HG03175 (cell line): ENCODE measurements at regions not wholly inside any gene's neighbourhood (a gene's known extent, or its start where the extent isn't known, plus 50 kb on each side); places are given as distances from the start of the nearest gene placed in this dataset.

ENCODE experiments used
- ATAC-seq: cut with Tn5 transposase; IDR thresholded peaks from one replicate; pipeline ENCODE4 v1.9.1; 2021; ENCODE audit warnings: mild to moderate bottlenecking, moderate library complexity; ENCODE audit not compliant: unreplicated experiment

- ATAC-seq, result no peak
Observed at GRCh38 chr14:40312296-40312695, 880.1 kb upstream of the FBXO33 start.

- no peak for ATAC-seq
Observed at GRCh38 chr14:40309124-40309523, 876.9 kb upstream of the FBXO33 start.

- no peak for ATAC-seq
Observed at GRCh38 chr14:40308240-40308639, 876.0 kb upstream of the FBXO33 start.

GRCh38 chr14:40296821-40297220 lies 864.6 kb upstream of the FBXO33 start:
- no peak for ATAC-seq

- ATAC-seq, result no peak
Observed at GRCh38 chr14:40292664-40293063, 860.4 kb upstream of the FBXO33 start.

GRCh38 chr14:40282196-40282595 lies 850.0 kb upstream of the FBXO33 start:
- ATAC-seq, result no peak

GRCh38 chr14:40280652-40281051 lies 848.4 kb upstream of the FBXO33 start:
- no peak for ATAC-seq

- no peak for ATAC-seq
Observed at GRCh38 chr14:40273417-40273816, 841.2 kb upstream of the FBXO33 start.

- ATAC-seq, result no peak
Observed at GRCh38 chr14:40271480-40271879, 839.2 kb upstream of the FBXO33 start.

GRCh38 chr14:40269436-40269835 lies 837.2 kb upstream of the FBXO33 start:
- ATAC-seq, result no peak

- ATAC-seq, result no peak
Observed at GRCh38 chr14:40268236-40268635, 836.0 kb upstream of the FBXO33 start.

- ATAC-seq, result no peak
Observed at GRCh38 chr14:40265096-40265495, 832.9 kb upstream of the FBXO33 start.

GRCh38 chr14:40252817-40253447 lies 820.7 kb upstream of the FBXO33 start:
- ATAC-seq, result no peak

- ATAC-seq, result no peak
Observed at GRCh38 chr14:40248671-40249070, 816.4 kb upstream of the FBXO33 start.

GRCh38 chr14:40240245-40240859 lies 808.1 kb upstream of the FBXO33 start:
- ATAC-seq, result no peak

GRCh38 chr14:40232302-40232701 lies 800.1 kb upstream of the FBXO33 start:
- no peak for ATAC-seq

GRCh38 chr14:40229676-40230075 lies 797.4 kb upstream of the FBXO33 start:
- no peak for ATAC-seq

- ATAC-seq, result no peak
Observed at GRCh38 chr14:40222996-40223395, 790.8 kb upstream of the FBXO33 start.

- no peak for ATAC-seq
Observed at GRCh38 chr14:40221428-40221827, 789.2 kb upstream of the FBXO33 start.

GRCh38 chr14:40219032-40219431 lies 786.8 kb upstream of the FBXO33 start:
- ATAC-seq, result no peak

- ATAC-seq, result peak; percentile 68
Observed at GRCh38 chr14:40218282-40218941, 786.2 kb upstream of the FBXO33 start.

- ATAC-seq, result no peak
Observed at GRCh38 chr14:40216976-40217375, 784.7 kb upstream of the FBXO33 start.
